Head of caudate nucleus (tissue), 42 donors: ENCODE measurements at regions not wholly inside any gene's neighbourhood (a gene's known extent, or its start where the extent isn't known, plus 50 kb on each side); places are given as distances from the start of the nearest gene placed in this dataset.
"Not testable (repeated sequence)": the region's sequence is repeated elsewhere in the genome, so short reads cannot be mapped to it uniquely, and the experiment has no call there.

Experiments used
- DNase-seq, 42 donors: peaks; one replicate each; pipeline versions ENCODE4 v3.0.0 to v3.0.0-alpha.2; 2020 to 2021; ENCODE audit warnings: mixed read lengths in 7 of 42
- intact Hi-C: fragments of 100-400 bp; cut with DNase I; formaldehyde crosslinking; loops from one replicate; pipeline ENCODE4 v1.15.0; 2022

DNA sequence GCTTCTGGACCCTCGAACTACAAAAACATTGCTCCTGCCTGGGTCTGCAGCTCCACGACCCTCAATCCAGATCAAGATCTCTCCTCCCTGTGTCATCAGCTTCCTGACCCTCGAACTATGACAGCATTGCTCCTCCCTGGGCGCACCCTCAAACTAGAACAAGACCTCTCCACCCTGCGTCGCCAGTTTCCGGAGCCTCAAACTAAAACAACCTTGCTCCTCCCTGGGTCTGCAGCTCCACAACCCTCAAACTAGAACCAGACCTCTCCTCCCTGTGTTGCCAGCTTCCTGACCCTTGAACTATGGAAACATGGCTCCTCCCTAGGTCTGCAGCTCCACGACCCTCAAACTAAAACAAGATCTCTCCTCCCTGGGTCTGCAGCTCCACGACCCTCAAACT, 339.7 kb upstream of the SULF2 start:
- DNase-seq: no peak

DNA sequence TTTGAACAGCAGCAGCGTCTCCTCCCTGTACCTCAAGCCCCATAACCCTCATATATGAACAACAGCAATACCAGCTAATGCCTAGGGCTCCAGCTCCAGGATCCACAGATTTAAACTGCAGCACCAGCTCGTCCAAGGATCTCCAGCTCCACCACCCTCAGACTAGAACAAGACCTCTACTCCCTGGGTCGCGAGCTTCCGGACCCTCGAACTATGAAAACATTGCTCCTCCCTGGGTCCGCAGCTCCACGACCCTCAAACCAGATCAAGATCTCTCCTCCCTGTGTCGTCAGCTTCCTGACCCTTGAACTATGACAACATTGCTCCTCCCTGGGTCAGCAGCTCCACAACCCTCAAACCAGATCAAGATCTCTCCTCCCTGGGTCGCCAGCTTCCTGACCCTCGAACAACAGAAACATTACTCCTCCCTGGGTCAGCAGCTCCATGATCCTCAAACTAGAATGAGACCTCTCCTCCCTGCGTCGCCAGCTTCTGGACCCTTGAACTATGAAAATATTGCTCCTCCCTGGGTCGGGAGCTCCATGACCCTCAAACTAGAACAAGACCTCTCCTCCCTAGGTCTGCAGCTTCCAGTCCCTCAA, 339.0 kb upstream of the SULF2 start:
- no peak for DNase-seq
- intact Hi-C loops: no loop called here

More for the DNA sequence above, 339.7 kb upstream of the SULF2 start:
- intact Hi-C loops: no loop called here

DNA sequence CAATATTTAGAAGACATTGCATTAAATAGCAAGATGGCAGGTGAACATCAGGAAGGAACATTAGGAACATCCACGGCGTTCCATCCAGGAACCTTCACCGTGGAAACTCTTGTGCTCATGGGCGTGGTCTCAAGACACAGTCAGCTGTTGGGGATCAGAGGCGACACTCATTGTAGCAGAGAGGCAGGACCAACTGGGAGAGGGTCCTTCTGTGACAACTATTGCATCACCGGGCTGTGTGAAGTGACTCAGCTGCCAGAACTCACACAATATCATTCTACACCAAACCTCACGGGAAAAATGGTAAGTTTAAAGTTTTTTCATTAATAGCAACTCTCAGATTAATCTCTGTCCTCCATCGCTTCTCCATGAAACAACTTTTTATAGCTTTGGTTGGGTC, 334.8 kb upstream of the SULF2 start:
- DNase-seq: no peak

DNA sequence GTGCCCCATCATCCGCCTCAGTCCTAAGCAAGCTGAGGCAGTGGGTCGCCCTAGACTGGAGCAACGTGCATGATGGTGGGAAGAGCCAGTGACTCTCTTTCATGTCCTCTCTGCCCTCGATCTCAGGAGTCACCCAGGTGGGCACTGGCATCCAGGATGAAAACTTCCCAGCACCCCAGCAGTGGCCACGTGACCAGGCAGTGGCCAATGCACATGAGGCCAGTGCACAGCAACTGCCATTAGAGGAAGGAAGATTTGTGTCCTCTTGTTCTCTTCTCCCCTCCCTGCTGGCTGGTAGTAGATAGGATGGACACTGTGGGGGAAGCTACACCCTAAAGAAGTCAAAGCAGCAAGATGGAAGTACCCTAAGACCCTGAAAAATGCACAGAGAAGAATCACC, 334.1 kb upstream of the SULF2 start:
- intact Hi-C loops, DNase-seq: not testable (repeated sequence)

More for the DNA sequence above, 334.8 kb upstream of the SULF2 start:
- intact Hi-C loops: no loop called here

DNA sequence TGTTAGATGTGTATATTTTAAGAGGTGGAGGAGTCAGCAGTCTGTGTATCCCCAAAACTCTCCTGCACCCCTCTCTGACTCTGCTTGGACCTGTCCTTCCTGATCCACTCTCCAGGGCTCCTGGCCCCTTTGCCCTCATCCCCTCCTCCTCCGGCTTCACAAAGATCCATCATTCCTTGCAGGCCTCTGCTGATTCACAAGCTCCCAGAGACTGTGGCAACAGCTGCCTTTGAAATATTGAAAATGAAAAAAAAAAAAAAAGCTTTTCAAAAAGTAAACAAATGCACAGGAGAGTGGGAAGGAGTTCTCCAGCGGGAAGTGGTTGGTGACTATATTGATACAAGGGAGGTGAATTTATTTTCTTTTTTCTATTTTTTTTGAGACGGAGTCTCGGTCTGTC, 330.2 kb upstream of the SULF2 start:
- intact Hi-C loops: no loop called here

DNA sequence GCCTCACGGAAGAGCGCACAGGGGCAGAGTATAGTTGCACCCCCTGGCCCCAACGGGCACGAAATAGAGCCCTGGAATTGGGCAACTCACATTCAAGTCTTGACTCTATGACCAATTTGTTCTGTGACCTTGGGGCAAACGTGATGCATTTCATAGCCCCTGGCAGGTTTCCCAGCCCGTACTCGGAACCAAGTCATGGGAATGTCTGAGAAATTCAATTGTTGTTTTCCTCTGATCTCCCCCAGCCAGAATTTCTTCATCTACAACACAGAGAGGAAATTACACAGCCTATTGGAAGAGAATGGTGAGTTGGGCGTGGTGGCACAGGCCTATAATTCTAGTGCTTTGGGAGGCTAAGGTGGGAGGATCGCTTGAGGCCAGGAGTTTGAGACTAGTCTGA, 322.3 kb upstream of the SULF2 start:
- intact Hi-C loops: no loop called here
- no peak for DNase-seq

More for the DNA sequence above, 330.2 kb upstream of the SULF2 start:
- DNase-seq: no peak

DNA sequence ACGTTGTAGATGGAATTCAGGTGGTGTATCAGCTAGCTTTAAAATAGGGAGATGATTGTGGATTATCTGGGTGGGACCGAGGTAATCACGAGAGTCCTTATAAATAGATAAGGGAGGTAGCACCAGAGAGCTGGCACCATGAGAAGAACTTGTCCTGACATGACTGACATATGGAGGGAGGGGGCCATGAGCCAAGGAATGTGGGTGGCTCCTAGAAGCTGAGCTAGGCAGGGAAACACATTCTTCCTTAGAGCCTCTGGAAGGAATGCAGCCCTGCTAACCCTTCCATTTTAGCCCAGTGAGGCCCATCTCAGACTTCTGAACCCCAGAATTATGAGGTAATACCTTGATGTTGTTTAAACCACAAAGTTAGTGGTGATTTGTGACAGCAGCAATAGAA, 321.1 kb upstream of the SULF2 start:
- DNase-seq: no peak
- intact Hi-C loops: no loop called here

DNA sequence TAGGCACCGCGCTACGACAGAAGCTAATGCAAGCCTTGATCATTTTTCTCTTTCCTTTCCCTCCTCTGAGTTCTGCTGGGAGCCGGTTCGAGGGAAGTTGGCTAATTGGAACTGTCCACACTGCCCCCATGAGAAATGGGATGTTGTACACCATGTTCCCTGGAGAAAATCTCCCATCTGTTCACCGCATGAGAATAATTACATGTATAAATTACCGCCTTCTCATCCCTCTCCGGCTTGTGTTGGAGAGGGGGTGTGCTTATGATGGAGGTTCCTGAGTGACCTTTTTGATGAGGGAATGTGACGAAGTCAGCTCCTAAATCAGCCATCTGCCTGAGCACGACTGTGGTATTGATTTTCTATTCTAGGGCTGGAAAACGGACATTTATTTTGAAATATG, 320.2 kb upstream of the SULF2 start:
- DNase-seq: no peak
- intact Hi-C loops: no loop called here

DNA sequence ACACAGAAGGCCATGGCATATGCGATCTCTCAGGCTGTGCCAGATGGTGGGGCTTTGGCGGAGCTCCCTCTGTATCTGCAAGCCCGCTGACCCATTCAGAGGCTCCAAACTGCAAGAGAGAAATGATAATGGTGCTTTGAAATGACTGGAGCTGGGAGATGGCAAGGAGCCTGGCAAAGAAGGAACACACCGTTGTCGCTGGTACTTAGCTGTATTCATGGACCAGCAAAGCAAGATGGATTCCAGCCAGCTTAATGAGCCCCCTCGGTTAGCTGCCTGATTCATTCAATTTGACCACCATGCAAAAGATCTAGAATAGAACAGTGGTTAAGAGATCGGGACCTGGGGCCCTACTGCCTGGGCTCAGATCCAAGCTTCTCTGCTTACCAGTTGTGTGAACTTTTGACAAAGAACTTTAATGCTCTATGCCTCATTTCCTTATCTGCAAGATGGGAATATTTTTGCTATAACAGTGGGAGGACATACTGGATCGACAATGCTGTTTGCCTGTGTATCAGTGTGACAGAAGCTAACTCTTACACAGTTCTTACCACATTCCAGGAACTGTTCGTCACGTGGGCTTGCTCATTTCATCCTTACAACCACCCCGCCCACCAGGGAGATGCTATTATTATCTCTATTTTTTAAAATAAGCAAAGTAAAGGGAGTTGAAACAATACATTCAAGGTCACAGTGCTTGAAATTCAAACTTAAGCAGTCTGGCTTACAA, 317.8 kb upstream of the SULF2 start:
- DNase-seq: peak in 30 of 42 donors; percentile 5 to 79 (median 32)
- intact Hi-C loops: no loop called here

DNA sequence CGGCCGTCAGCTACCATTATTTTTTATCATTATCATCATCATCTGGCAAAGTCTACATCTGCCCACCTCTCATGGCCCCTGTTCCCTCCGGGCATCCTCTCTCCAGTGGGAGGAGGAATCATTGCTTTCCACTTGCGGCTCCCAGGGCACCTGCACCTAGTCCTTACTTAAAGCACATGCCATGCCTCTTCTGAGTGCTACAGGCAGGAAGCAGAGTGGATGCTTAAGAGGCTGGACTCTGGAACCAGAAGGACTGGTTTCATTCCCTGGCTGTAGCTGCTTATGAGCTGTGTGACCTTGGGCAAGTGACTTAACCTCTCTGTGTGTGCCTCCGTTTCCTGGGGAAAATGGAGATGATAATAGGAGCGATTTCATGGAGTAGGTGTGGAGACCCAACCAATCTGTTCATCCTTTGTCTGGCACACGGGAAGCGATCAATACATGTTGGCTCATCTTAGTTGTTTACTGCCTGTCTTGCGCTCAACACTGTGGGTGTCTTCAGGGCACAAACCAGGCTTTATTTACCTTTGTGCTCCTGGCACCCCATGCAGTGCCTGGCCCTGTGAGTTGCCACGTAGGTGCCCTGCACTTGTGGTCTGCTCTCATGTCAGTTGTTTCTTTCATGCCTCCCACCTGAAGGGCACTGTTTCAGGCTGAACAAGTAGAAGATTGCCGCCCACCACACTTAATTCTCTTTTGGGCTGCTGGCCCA, 317.0 kb upstream of the SULF2 start:
- DNase-seq: no peak
- intact Hi-C loops: no loop called here

DNA sequence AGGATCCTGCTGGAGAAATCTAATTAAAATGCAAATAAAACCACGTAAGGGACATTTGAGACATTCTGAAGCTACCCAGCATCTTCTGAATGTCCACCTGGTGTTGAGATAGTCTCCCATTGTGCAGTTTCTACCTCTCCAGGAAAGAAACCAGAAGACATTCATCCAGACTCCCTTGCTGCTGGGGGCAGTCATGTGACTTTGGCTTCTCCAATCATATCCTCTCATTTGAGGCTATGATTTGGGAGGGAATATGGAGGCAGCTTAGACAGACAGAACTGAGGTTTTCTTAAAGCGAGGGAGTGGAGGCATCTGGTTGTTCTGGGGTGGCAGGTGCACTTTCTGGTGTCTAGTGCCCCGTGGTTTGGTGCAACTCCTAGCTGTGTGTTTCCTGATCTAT, 315.2 kb upstream of the SULF2 start:
- intact Hi-C loops: no loop called here
- no peak for DNase-seq

DNA sequence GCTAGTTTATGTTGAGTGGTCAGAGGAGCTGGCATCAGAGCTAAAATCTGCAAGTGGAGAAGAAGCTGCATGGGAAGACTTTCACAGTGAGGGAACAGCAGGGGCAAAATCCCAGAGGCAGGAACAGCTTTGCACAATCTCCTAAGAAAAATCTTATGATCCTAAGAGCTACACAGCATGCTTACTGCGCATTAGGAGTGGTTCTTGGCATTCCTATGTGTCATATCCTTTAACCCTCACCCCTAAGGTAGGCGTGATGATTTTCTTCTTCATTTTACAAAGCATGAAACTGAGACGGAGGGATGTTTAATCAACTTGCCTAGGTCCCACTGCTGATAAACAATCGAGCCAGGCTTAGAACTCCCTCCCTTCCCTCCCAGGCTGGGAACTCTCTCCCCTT, 313.6 kb upstream of the SULF2 start:
- intact Hi-C loops: no loop called here
- DNase-seq: no peak

DNA sequence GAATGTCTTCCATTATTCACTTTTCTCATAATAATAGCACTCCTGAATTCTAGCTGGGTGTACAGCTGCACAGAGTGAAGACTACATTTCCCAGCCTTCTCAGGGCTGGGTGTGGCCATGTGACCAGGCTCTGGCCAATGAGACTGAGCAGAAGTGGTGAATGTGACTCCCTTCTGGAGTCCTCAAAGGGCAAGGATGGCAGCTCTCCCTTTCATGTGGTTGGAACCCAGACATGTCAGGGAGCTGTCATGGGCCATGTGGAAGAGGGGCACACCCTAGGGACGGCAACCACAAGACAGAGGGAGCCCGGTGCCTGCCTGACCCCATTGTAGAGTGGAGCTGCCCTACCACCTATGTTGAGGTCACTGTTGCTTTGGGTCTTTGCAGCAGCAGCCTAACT, 312.8 kb upstream of the SULF2 start:
- peak in 4 of 42 donors; percentile 6 to 23 (median 9) for DNase-seq
- intact Hi-C loops: no loop called here

DNA sequence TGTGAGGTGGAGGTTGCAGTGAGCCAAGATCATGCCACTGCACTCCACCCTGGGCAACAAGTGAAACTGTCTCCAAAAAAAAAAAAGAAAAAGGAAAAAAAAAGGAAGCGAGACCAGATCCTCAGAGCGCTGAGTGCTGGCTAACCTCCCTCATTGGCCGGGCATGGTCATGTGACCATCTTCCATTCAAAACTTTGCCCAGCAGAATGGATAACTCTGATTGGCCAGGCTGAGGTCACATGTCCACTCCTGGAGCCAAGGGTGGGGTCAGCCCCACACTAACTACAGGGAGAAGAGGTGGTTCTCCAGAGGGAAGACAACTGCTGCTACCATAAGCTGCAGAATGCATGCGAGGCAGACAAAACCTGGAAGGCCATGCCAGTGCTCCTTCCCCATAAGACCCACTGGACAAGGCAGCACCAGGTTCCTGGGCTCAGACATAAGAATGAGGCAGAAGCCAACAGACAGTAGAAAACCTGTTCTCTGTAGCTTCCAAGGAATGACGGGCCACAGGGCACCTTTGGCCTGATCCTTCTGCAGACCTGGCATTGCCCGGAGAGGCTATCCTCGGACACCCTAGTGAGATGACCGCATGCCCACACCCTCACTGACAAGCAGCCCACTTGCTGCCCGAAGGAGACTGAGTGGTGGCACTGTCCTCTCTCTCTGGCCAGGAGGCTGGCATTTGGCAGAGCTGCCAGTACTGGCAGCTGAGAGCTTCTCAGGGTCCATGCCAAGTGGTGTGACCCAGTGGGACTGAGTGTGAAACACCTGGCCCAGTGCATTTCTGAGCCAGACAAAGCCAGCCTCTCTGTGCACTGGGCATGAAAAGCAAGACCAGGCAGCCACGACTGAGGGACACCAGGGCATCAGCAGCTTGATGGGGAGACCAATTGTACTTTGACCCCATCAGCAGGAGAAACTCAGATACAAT, 311.9 kb upstream of the SULF2 start:
- DNase-seq: peak in 28 of 42 donors; percentile 3 to 56 (median 24)
- intact Hi-C loops: no loop called here

DNA sequence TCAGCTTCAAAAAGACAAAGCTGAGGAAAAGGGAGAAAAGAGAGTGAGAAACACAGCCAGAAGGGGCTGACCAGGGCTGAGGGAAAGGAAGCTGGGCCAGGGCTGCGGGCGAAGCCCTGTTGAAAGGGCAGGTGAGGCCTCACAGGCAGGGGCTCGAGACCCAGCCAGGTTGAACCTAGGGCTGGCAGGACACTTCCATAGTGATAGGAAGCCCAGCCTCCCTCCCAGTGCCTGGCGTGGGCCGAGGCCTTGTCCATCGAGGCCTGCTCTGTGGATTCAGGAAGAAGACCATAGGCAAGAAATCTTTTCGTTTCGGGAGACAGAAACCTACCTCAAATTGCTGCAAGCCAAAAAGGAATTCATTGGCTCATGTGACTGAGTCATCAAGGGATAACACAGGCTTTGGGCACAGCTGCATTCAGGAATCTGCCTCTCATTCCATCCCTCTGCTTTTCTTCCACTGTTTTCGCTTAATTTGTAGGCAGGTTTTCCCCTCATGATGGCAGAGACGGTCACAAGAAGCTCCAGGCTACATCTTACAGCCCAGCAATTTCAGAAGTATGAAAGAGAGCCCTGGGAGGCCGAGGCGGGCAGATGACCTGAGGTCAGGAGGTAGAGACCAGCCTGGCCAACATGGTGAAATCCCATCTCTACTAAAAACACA, 311.1 kb upstream of the SULF2 start:
- no peak for DNase-seq
- intact Hi-C loops: no loop called here

DNA sequence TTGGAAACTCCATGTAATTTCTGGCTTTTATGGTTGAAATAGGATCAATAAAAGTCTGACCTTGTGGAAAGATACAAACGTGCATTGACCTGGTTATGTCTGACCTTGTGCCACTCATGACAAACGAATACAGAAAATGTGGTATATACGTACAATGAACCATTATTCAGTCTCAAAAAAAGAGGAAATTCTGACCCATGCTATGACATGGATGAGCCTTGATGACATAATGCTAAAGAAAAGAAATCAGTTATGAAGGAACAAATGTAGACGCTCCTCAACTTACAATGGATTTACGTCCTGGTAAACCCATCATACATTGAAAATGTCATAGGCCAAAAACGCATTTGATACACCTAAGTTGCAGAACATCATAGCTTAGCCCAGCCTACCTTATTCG, 309.7 kb upstream of the SULF2 start:
- intact Hi-C loops: no loop called here
- DNase-seq: no peak

DNA sequence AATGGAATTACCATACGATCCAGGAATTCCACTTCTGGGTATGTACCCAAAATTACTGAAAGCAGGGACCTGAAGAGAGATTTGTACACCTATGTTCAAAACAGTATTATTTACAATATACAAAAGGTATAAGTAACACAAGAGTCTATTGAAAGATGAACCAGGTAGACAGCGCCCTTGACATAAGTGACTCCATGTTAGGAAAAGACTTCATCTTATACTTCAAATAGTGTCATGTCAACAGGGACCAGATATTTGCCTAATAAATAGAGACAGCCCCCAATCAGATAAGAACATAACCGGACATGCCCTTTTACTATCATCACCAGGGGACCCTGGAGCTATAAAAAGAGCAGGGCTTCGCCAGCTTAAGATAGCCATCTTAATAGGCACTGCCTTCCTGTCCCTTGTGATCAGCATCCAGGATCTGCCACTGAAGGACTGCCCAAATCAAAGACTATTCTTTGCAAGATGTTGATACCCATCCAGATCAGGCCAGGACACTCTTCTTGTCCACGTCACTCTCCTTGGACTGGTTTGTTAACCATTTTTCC, 309.0 kb upstream of the SULF2 start:
- intact Hi-C loops: no loop called here
- DNase-seq: no peak

DNA sequence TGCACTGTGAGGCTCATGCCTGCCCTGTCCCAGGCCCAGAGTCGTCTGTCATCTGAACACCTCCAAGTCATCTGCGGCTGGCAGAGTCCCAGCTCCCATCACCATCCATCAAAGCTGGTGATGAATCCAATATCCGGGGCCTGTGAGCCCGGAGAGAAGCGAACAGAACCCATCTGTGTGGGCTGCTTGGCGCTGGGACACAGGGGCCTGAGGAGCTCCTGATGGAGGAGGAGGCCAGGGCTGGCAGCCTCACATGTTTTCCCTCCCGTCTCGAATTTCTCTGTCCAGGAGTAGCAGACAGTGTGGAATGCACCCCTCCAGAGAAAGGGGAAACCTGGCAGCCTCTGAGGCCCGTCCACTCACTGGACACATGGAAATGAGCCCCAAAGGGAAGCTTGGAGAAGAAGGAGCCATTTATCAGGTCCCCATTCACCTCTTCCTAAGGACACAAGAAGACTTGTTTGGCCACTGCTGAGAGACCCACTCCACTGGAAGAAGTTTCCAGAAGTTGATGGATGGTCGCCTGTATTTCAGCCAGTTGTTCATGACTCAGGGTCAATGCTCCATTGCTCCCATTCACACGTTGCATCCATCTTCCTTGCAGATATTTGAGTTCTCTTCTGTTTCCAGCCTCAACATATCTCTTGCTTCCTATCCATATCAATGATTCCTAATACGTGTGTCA, 307.5 kb upstream of the SULF2 start:
- intact Hi-C loops: no loop called here
- DNase-seq: no peak
